ENCODE measurements at regions not wholly inside any gene's neighbourhood (a gene's known extent, or its start where the extent isn't known, plus 50 kb on each side); places are given as distances from the start of the nearest gene placed in this dataset.

DNA sequence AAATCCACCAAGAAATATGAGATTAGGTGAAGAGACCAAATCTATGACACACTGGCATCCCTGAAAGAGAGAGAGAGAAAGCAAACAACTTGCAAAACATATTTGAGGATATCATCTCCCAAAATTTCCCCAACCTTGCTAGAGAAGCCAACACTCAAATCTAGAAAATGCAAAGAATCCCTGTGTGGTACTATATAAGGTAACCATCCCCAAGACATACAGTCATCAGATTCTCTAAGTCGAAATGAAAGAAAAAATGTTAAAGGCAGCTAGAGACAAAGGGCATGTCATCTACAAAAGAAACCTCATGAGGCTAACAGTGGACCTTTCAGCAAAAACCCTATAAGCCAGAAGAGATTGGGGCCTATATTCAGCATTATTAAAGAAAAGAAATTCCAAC, 622.1 kb upstream of the LMCD1 start:
- H3K36me3 ChIP-seq = no peaks in the 10 kb centered on the region
- no peak overlapping the region for H3K4me3 ChIP-seq

DNA sequence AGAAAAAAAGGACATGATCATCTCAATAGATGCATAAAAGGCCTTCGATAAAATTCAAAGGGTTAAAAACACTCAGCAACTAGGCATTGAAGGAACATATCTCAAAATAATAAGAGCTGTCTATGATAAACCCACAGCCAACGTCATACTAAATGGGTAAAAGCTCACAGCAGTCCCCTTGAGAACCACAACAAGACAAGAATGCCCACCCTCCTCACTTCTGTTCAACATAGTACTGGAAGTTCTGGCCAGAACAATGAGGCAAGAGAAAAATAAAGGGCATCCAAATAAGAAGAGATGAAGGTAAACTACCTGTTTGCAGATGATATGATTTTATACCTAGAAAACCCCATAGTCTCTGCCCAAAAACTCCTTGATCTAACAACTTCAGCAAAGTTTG, 619.7 kb upstream of the LMCD1 start:
- no peak overlapping the region for H3K4me3 ChIP-seq
- no peak for TF ChIP-seq POLR2A (IDR thresholded peaks at IDR 0.05)
- TF ChIP-seq POLR2AphosphoS5 (IDR thresholded peaks at IDR 0.05) = no peak
- TF ChIP-seq, protein P1, sequence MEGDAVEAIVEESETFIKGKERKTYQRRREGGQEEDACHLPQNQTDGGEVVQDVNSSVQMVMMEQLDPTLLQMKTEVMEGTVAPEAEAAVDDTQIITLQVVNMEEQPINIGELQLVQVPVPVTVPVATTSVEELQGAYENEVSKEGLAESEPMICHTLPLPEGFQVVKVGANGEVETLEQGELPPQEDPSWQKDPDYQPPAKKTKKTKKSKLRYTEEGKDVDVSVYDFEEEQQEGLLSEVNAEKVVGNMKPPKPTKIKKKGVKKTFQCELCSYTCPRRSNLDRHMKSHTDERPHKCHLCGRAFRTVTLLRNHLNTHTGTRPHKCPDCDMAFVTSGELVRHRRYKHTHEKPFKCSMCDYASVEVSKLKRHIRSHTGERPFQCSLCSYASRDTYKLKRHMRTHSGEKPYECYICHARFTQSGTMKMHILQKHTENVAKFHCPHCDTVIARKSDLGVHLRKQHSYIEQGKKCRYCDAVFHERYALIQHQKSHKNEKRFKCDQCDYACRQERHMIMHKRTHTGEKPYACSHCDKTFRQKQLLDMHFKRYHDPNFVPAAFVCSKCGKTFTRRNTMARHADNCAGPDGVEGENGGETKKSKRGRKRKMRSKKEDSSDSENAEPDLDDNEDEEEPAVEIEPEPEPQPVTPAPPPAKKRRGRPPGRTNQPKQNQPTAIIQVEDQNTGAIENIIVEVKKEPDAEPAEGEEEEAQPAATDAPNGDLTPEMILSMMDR (IDR thresholded peaks at IDR 0.05) = no peak
- TF ChIP-seq EP300 (IDR thresholded peaks at IDR 0.05) = no peak
- H3K4me1 ChIP-seq = peaks cover 0 to 5% (median 3%) of the 10 kb centered on the region in 4 donors
- WGBS, 2 donors = 86 to 90% methylated on average over 2 of the region's 2 CpGs
- peaks cover 0 to 4% (median 0%) of the 10 kb centered on the region in 4 donors for H3K9me3 ChIP-seq
- DNase-seq = no peak
- H3K27ac ChIP-seq = no peak overlapping the region
- no peaks in the 10 kb centered on the region for H3K27me3 ChIP-seq
- no peaks in the 10 kb centered on the region for H3K36me3 ChIP-seq
- no peak for ATAC-seq (ENCODE audit: low FRiP score in 2 of 2)

More for the DNA sequence above, 622.1 kb upstream of the LMCD1 start:
- no peaks in the 10 kb centered on the region for H3K9me3 ChIP-seq
- no peaks in the 10 kb centered on the region for H3K27me3 ChIP-seq
- H3K4me1 ChIP-seq = peaks cover 0 to 11% (median 5%) of the 10 kb centered on the region in 4 donors
- no peak for TF ChIP-seq POLR2AphosphoS5 (IDR thresholded peaks at IDR 0.05)
- TF ChIP-seq POLR2A (IDR thresholded peaks at IDR 0.05) = no peak
- TF ChIP-seq, protein P1 (IDR thresholded peaks at IDR 0.05) = no peak
- TF ChIP-seq EP300 (IDR thresholded peaks at IDR 0.05) = no peak
- no peak for ATAC-seq (ENCODE audit: low FRiP score in 2 of 2)
- H3K27ac ChIP-seq = no peak overlapping the region
- 91 to 95% methylated on average over 1 of the region's 1 CpG for WGBS, 2 donors
- no peak for DNase-seq

DNA sequence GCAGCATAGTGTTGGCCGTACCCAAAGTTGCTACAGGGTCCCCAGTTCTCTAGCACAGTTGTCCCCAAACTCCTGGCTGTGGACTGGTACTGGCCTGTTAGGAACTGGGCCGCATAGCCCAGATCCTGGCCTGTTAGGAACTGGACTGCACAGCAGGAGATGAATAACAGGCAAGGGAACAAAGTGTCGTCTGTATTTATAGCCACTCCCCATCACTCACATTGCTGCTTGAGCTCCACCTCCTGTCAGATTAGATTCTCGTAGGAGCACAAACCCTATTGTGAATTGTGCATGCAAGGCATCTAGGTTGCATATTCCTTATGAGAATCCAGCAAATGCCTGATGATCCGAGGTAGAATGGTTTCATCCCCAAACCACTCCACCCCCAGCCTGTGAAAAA, 604.0 kb upstream of the LMCD1 start:
- Histone ChIP-seq H3K9me3 (no peaks in the 10 kb centered on the region), H3K27ac (no peak overlapping the region), H3K4me1 (no peaks in the 10 kb centered on the region), H3K27me3 (no peaks in the 10 kb centered on the region), H3K4me3 (no peak overlapping the region), H3K36me3 (no peaks in the 10 kb centered on the region)
- DNase-seq (no peak), ATAC-seq (ENCODE audit: low FRiP score in 2 of 2) (no peak)
- 58 to 75% methylated on average over 4 to 5 of the region's 5 CpGs for WGBS, 2 donors
- TF ChIP-seq POLR2A (IDR thresholded peaks at IDR 0.05) = no peak
- TF ChIP-seq, protein P1 (IDR thresholded peaks at IDR 0.05) = no peak
- TF ChIP-seq EP300 (IDR thresholded peaks at IDR 0.05) = no peak
- no peak for TF ChIP-seq POLR2AphosphoS5 (IDR thresholded peaks at IDR 0.05)

DNA sequence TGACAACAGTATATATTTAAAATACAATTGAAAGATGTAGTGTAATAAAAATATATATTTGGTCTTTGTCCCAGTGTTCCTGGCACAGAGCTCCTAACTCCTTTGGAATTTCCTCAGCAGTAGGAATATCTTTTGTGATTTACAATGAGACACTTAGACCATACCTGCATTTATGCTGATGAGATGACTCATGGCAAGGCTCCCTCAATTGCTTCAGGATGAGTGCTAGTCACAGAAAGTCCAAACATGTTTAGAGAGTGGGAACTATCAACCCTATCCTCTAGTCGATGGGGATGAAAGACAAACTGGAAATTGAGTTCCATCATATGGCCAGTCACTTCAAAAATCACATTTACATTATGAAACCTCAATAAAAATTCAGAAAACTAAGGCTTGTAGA, 588.3 kb upstream of the LMCD1 start:
- Histone ChIP-seq H3K36me3 (no peaks in the 10 kb centered on the region), H3K4me3 (no peak overlapping the region), H3K27ac (no peak overlapping the region), H3K4me1 (no peaks in the 10 kb centered on the region), H3K27me3 (no peaks in the 10 kb centered on the region), H3K9me3 (no peaks in the 10 kb centered on the region)
- no peak for DNase-seq
- no peak for ATAC-seq (ENCODE audit: low FRiP score in 2 of 2)
- TF ChIP-seq, protein P1 (IDR thresholded peaks at IDR 0.05) = no peak
- no peak for TF ChIP-seq EP300 (IDR thresholded peaks at IDR 0.05)
- no peak for TF ChIP-seq POLR2A (IDR thresholded peaks at IDR 0.05)
- no peak for TF ChIP-seq POLR2AphosphoS5 (IDR thresholded peaks at IDR 0.05)
- WGBS, 2 donors = 72 to 76% methylated on average over 1 of the region's 1 CpG

DNA sequence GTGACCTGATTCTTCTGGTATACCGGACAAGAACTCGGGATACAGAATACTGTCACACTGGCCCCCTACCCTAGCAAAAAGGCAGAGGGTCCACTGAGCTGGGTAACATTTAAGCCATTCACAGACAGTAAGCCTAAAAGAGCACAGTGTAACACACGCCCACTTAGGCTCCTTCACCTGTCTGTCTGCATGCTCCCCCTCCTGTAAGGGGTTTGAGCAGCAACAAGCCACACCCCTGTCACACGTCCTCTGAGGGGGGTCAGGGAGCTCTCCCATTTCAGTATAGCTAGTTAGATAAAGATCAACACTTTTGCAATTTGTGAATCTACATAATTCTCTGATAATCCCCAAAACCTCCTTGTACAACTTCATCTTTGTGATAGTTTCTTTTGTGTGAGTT, 586.3 kb upstream of the LMCD1 start:
- WGBS, 2 donors = 77 to 80% methylated on average over 4 of the region's 4 CpGs
- no peak for DNase-seq
- H3K27me3 ChIP-seq = no peaks in the 10 kb centered on the region

More for the DNA sequence above, 586.3 kb upstream of the LMCD1 start:
- TF ChIP-seq EP300 (IDR thresholded peaks at IDR 0.05) = no peak
- H3K27ac ChIP-seq = no peak overlapping the region
- H3K4me1 ChIP-seq = no peaks in the 10 kb centered on the region
- no peak overlapping the region for H3K4me3 ChIP-seq
- peak in 1 of 2 donors; percentile 54 for ATAC-seq (ENCODE audit: low FRiP score in 2 of 2)
- no peaks in the 10 kb centered on the region for H3K36me3 ChIP-seq
- H3K9me3 ChIP-seq = no peaks in the 10 kb centered on the region

All from upper lobe of left lung (tissue), 6 donors.